ENCODE measurements at regions not wholly inside any gene's neighbourhood (a gene's known extent, or its start where the extent isn't known, plus 50 kb on each side); places are given as distances from the start of the nearest gene placed in this dataset.
"Not testable (repeated sequence)": the region's sequence is repeated elsewhere in the genome, so short reads cannot be mapped to it uniquely, and the experiment has no call there.

- DNase-seq = no peak
Measured at GRCh38 chr10:44752451-44753441, 158.4 kb upstream of the TMEM72 start.

- not testable (repeated sequence) for DNase-seq
Measured at GRCh38 chr10:44754355-44754754, 156.8 kb upstream of the TMEM72 start.

DNA sequence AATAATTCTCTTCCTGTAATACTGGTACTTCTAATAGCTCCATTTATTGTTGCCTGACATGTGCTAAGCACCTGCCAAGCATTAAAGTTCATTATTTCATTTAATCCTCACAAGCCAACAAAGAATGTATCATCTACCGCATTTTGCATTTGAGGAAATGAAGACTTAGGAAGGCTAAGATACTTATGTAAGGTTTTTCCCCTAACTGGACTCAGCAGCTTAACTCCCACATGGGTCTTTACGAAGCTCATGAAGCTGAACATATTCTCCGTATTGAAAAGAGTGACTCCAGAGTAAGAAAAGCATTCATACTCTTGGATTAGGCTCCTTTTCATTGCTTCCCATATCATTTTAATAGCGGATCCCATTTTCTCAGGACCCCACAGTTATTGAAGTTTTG, 155.7 kb upstream of the TMEM72 start:
- no peak for DNase-seq

GRCh38 chr10:44756216-44756615, 154.9 kb upstream of the TMEM72 start:
- DNase-seq = no peak

GRCh38 chr10:44757551-44758205, 153.5 kb upstream of the TMEM72 start:
- no peak for DNase-seq

DNA sequence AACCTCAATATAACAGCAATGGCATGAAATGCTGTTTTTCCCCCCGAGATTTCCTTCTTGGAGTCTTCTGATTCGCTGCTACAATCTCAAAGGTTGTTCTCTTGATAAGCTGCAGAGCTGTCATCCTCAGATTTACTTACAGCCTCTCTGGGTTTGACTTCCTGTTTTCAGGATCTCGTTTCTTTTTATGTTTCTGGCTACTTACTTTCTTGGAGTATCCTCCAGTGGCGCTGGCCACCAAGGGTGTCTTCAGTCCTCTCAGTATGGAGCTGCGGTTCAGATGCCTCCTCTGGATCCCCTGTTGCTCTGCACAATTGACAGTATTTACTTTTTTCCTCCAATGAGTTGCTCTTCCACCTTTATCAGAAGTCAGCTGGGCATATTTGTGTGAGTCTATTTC, 152.0 kb upstream of the TMEM72 start:
- DNase-seq = no peak

DNA sequence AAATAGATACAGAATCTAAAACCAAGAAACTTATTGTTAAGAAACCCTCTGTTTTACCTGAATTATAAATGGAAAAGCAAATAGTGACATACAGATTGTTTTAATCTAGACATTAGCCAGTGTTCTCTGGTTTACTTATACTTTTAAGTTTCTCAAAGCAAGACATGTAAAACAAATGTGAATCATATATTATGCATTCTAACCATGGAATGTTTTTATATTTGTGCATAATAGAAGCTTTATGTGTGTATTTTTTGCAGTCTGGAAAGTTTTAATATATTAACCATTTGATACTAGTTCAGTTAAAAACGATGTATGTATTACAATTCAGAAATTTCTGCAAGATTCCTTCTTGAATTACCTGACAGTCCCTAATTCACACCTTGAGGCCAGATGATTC, 150.6 kb upstream of the TMEM72 start:
- DNase-seq = no peak

GRCh38 chr10:44761076-44761475, 150.1 kb upstream of the TMEM72 start:
- DNase-seq = no peak

GRCh38 chr10:44763331-44763730, 147.8 kb upstream of the TMEM72 start:
- no peak for DNase-seq

GRCh38 chr10:44765299-44765698, 145.8 kb upstream of the TMEM72 start:
- DNase-seq = no peak

DNA sequence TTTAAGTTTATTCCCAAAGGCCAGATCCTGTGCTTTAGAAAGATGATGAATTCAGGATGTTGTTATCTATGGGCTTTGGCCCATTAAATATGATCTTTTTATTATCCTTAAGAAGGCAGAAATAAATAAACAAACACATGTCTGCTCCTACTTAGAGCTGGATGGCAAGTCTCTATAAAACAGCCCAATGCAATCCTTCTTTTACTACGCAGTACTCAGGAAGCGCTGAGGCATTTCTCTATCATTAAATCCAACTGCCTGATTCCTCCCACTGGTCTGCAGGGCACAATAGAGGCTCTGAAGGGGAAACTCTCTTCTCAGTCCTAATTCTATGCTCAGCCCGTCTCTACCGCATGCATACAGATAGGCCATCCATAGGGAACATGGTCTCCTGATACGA, 144.5 kb upstream of the TMEM72 start:
- DNase-seq = no peak

- no peak for DNase-seq
Measured at GRCh38 chr10:44769450-44769849, 141.7 kb upstream of the TMEM72 start.

- no peak for DNase-seq
Measured at GRCh38 chr10:44771233-44771995, 139.7 kb upstream of the TMEM72 start.

DNA sequence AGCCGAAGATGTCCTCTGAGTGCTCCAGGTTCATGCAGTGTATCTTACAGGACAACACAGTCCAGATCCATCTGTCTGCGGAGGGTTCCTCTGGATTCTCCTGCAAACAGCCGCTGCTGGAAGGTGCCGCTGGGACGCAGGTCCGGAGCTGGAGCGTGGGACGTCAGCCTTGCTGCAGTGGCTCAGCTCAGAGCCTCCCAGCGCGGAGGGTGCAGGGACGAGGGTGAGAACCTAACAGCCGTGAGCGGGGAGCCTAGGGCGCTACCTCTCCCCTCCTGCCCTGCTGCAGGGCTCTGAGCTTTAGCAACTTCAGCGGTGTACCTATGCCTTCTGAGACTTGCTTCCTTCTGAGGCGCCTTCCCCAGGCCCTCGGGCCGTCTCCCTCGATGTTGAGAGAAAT, 137.6 kb upstream of the TMEM72 start:
- DNase-seq = no peak

GRCh38 chr10:44774676-44775401, 136.3 kb upstream of the TMEM72 start:
- no peak for DNase-seq

DNA sequence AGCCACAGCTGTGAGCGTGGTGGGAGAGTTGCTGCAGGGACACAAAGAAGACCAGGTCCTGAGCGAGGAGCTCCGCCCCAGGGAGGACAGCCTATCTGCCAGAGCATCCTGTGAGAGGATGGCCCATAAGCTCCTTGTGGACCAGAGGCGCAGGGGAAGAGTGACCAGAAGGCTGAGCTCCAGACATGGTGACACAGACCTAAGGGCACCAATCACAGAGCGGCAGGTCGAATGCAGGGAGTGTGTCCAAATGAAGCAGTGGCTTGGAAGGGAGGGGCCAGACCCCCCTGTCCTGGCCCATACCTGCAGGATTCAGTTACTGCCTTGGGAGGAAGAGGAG, 135.8 kb upstream of the TMEM72 start:
- no peak for DNase-seq

DNA sequence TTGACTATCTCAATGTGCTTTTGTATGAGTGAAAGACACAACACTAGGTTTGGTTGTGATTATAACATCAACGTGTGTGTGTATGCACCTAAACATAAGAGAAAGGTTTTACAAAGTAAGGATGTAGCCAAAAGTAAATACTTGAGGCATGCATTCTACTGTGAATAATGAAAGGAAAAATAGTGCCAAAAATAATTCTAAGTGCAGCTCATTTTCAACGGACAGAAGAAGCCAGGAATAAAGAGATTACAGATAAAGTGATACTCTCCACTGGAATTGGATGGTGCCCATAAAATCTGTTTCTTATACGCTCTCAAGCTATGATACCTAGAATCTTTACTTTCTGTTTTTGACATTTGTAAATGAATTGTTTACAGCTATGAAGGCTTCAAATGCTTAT, 135.0 kb upstream of the TMEM72 start:
- DNase-seq = no peak

DNA sequence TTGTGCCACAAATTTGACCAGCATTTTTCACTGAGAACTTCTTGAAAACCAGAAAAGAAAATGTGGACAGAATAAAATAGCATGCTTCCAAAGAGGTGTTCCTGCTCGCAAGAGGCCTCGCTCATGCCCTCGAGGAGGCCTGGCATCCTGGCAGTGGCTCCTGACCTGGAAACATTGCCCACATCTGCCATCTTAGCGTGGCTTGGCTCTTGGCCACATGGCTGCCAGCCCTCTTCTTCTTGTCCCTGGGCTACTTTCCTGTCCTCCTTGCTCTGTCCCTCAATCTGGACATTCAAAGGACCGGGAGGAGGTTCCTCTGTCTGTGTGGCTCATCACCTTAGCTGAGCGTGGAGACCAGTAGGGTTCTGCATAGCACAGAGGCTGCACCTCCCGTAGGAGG, 131.6 kb upstream of the TMEM72 start:
- no peak for DNase-seq

DNA sequence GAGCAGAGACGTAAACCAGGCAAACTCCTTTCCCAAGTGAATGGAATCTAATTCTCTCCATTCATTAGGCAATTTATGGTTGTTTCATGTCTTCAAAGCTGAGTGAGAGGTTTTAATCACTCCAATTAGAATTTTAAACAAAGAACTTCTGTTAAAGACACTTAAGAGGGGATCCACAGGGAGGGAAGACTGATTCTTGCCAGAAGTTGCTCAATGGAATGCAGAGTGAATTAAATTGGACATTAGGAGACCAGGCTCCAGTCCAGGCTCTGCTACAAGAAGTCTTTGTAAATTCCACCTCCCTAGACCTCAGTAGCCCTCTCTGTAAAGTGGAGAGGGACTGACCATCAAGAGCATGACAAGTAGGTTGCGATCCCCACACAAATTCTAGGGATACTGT, 130.7 kb upstream of the TMEM72 start:
- DNase-seq = no peak

GRCh38 chr10:44781131-44781530, 130.0 kb upstream of the TMEM72 start:
- DNase-seq = no peak

GRCh38 chr10:44786286-44786850, 124.8 kb upstream of the TMEM72 start:
- DNase-seq = no peak

DNA sequence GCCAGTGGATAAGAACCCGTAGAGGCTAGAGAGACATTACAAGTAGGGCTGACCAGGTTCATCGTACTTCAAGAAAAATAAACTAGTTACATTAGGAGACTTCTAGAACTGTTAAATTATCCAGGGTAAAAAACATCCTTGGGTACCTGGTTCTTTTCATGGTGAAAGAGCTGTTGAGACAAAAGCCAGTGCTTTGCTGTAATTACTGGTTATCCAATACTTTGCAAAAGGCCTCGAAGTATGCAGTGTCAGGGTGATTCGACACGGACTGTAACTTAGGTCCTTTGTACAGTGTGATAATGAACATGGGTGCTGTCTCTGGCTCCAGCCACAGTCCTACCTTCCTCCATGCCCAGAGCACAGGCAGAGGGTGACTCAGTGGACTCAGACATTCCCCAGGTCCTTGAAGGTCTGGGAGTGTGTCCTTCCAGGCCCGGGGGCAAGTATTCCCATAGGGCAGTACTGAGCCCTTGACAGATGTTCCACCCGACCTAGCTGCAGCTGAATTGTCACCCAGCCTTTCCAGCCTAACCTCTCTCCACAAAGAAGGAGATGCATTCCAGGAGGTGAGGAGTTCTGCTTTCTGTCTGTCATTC, 123.6 kb upstream of the TMEM72 start:
- DNase-seq = no peak
